ENCODE measurements at regions not wholly inside any gene's neighbourhood (a gene's known extent, or its start where the extent isn't known, plus 50 kb on each side); places are given as distances from the start of the nearest gene placed in this dataset.

DNA sequence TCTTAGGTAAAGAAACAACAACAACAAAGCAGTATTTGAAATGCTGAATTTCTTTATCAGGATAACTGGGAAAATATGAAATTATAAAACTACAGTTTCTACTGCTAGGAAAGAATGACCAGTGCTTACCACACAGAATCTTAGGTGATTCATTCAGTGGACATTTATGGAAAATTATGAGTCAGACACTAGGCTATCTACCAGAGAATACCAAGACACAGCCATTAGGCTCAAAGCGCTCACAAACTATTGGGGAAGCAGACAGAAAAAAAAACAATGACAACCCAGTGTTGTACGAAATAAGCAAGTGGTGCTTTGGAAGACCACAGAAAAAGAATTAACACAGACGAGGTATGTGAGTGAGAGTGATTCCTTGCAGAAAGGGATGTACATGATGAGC, 1019.5 kb downstream of the PCDH9 start:
- Histone ChIP-seq H3K4me1 (ENCODE audit: control insufficient read depth, insufficient read depth, low read length) (peaks cover 13% of the 10 kb centered on the region), H3K9me3 (replicated peaks; ENCODE audit: low read length) (no peaks in the 10 kb centered on the region), H3K9ac (ENCODE audit: low read depth, low read length) (no peak overlapping the region), H3K36me3 (ENCODE audit: insufficient read depth, low read length) (no peaks in the 10 kb centered on the region), H3K4me2 (ENCODE audit: low read length) (peak overlapping the region; percentile 55), H3K27me3 (ENCODE audit: control insufficient read depth, insufficient read depth, low read length) (no peaks in the 10 kb centered on the region), H3K4me3 (ENCODE audit: low read length) (peak overlapping the region; percentile 19)

DNA sequence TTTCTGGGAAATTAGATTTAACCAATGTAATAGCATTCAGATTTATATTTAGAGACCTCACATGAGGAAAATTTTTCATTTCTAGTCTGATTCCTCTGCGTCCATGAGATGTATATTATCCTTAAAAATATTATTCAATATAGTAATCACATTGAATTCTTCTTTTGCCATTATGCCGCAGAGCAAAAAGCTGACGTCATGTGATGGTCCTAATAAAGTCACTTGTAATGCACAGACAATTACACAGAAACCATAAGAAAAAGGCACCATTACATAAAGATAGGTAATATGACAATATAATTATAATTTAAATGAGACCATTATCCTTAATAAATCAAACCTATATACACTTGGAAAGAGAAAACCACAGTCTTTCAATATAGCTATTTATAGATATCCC, 1021.5 kb downstream of the PCDH9 start:
- peaks cover 13% of the 10 kb centered on the region for H3K4me1 ChIP-seq (ENCODE audit: control insufficient read depth, insufficient read depth, low read length)
- no peak overlapping the region for H3K4me3 ChIP-seq (ENCODE audit: low read length)
- no peak overlapping the region for H3K9ac ChIP-seq (ENCODE audit: low read depth, low read length)
- H3K9me3 ChIP-seq (replicated peaks; ENCODE audit: low read length) = no peaks in the 10 kb centered on the region
- H3K27me3 ChIP-seq (ENCODE audit: control insufficient read depth, insufficient read depth, low read length) = no peaks in the 10 kb centered on the region
- no peak overlapping the region for H3K4me2 ChIP-seq (ENCODE audit: low read length)
- H3K36me3 ChIP-seq (ENCODE audit: insufficient read depth, low read length) = no peaks in the 10 kb centered on the region

DNA sequence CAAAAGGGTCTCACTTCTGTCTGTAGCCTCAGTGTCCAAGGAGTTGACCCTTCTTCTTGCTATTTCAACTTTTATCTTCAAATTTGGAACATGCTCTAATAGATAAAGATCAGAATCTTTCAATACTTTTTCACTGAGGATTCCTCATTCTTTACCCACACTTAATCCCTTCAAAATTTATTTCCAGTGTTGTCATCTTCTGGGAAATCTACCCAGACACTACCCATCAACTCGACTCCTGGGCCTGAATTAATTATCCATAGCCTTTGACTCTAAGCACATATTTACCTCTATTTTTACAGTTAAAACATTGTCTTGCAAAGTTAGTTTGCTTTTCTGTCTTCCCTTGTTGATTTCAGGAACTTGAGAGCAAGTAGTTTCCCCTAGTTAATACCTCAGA, 1022.5 kb downstream of the PCDH9 start:
- Histone ChIP-seq H3K4me2 (ENCODE audit: low read length) (no peak overlapping the region), H3K36me3 (ENCODE audit: insufficient read depth, low read length) (no peaks in the 10 kb centered on the region), H3K9me3 (replicated peaks; ENCODE audit: low read length) (no peaks in the 10 kb centered on the region), H3K9ac (ENCODE audit: low read depth, low read length) (no peak overlapping the region), H3K27me3 (ENCODE audit: control insufficient read depth, insufficient read depth, low read length) (no peaks in the 10 kb centered on the region), H3K4me3 (ENCODE audit: low read length) (no peak overlapping the region), H3K4me1 (ENCODE audit: control insufficient read depth, insufficient read depth, low read length) (peaks cover 13% of the 10 kb centered on the region)

DNA sequence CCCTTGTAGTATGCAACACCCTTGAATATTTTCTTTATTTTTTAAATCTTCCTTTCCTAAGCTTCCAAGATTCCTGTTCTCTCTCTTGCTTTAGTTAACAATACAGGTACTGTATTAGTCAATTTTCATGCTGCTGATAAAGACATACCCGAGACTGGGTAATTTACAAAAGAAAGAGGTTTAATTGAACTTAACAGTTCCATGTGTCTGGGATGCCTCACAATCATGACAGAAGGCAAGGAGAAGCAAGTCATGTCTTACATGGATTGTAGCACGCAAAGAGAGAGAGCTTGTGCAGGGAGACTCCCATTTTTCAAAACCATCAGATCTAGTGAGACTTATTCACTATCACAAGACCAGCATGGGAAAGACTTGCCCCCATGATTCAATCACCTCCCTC, 1024.3 kb downstream of the PCDH9 start:
- Histone ChIP-seq H3K4me1 (ENCODE audit: control insufficient read depth, insufficient read depth, low read length) (peaks cover 5% of the 10 kb centered on the region), H3K36me3 (ENCODE audit: insufficient read depth, low read length) (no peaks in the 10 kb centered on the region), H3K9ac (ENCODE audit: low read depth, low read length) (no peak overlapping the region), H3K4me2 (ENCODE audit: low read length) (no peak overlapping the region), H3K27me3 (ENCODE audit: control insufficient read depth, insufficient read depth, low read length) (no peaks in the 10 kb centered on the region), H3K4me3 (ENCODE audit: low read length) (no peak overlapping the region), H3K9me3 (replicated peaks; ENCODE audit: low read length) (no peaks in the 10 kb centered on the region)

DNA sequence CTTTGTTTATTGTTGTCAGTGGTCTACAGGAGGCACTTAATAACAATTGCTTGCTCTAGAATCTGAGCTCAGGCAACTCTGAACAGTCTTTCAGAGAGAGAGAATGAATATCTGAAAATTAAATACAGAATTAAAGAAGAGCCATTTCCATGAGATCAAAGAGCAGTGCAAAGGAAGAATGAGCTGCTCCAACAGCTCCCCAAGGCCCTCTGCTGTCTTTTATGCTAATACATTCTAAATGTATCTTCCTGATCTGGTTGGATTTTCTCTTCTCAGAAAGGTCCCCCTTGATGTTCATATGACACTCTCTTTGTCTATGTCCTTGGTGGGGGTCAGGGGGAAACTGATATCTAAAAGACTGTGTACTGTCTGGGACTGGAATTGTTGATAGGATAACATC, 1029.6 kb downstream of the PCDH9 start:
- Histone ChIP-seq H3K4me3 (ENCODE audit: low read length) (no peak overlapping the region), H3K4me1 (ENCODE audit: control insufficient read depth, insufficient read depth, low read length) (no peaks in the 10 kb centered on the region), H3K36me3 (ENCODE audit: insufficient read depth, low read length) (no peaks in the 10 kb centered on the region), H3K27me3 (ENCODE audit: control insufficient read depth, insufficient read depth, low read length) (no peaks in the 10 kb centered on the region), H3K4me2 (ENCODE audit: low read length) (no peak overlapping the region), H3K9ac (ENCODE audit: low read depth, low read length) (no peak overlapping the region), H3K9me3 (replicated peaks; ENCODE audit: low read length) (no peaks in the 10 kb centered on the region)

DNA sequence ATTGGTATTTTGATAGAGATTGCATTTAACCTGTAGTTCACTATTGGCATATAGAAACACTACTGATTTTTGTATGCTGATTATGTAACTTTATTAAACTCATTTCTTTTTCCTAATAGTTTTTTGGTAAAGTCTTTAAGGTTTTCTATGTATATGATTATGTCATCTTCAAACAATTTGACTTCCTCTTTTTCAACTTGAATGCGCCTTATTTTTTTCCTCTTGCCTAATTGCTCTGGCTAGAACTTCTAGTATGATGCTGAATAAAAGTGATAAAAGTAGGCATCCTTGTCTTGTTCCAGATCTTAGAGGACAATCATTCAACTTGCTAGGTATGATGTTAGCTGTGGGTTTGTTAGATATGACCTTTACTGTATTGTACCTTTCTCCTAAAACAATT, 1034.9 kb downstream of the PCDH9 start:
- Histone ChIP-seq H3K4me1 (ENCODE audit: control insufficient read depth, insufficient read depth, low read length) (no peaks in the 10 kb centered on the region), H3K4me2 (ENCODE audit: low read length) (no peak overlapping the region), H3K9ac (ENCODE audit: low read depth, low read length) (no peak overlapping the region), H3K4me3 (ENCODE audit: low read length) (no peak overlapping the region), H3K9me3 (replicated peaks; ENCODE audit: low read length) (no peaks in the 10 kb centered on the region), H3K27me3 (ENCODE audit: control insufficient read depth, insufficient read depth, low read length) (no peaks in the 10 kb centered on the region), H3K36me3 (ENCODE audit: insufficient read depth, low read length) (no peaks in the 10 kb centered on the region)

DNA sequence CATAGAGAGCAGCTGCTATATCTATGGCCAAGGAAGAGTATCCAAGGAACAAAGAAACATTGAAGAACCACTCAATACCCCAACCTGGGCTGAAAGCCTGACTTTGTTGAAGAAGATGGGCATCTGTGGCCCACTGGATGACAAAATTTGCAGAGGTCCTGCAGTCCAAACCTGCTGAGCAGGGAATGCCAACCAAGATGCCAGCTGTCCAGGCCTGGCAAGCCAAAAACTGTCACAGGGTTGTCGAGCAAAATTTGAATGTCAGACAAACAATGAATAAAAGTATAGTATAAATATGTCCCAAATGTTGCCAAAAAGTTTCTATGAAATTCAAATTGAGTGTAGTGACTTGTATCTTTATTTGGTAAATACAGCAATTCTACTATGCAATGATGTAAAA, 1040.2 kb downstream of the PCDH9 start:
- Histone ChIP-seq H3K4me1 (ENCODE audit: control insufficient read depth, insufficient read depth, low read length) (no peaks in the 10 kb centered on the region), H3K9me3 (replicated peaks; ENCODE audit: low read length) (no peaks in the 10 kb centered on the region), H3K27me3 (ENCODE audit: control insufficient read depth, insufficient read depth, low read length) (no peaks in the 10 kb centered on the region), H3K36me3 (ENCODE audit: insufficient read depth, low read length) (no peaks in the 10 kb centered on the region), H3K4me2 (ENCODE audit: low read length) (no peak overlapping the region), H3K4me3 (ENCODE audit: low read length) (no peak overlapping the region), H3K9ac (ENCODE audit: low read depth, low read length) (no peak overlapping the region)

DNA sequence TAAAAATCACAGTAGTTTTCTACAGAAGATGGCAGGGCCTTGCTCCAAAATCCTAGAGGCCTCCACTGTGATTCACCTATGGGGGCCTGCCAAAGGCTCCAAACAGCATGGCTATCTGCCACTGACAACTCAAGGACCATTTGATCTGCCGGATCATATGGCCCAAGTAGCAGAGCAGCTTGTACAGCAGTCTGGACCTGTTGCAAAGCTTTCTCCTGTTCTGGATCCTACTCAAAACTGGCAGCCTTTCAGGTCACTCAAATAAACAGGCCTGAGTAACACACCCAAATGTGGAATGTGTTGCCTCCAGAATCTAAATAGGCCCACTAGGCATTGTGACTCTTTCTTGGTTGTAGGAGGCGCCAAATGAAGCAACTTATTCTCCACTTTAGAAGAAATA, 1049.3 kb downstream of the PCDH9 start:
- H3K4me1 ChIP-seq (ENCODE audit: control insufficient read depth, insufficient read depth, low read length) = no peaks in the 10 kb centered on the region
- no peaks in the 10 kb centered on the region for H3K36me3 ChIP-seq (ENCODE audit: insufficient read depth, low read length)
- H3K27me3 ChIP-seq (ENCODE audit: control insufficient read depth, insufficient read depth, low read length) = no peaks in the 10 kb centered on the region
- no peak overlapping the region for H3K4me2 ChIP-seq (ENCODE audit: low read length)
- no peak overlapping the region for H3K4me3 ChIP-seq (ENCODE audit: low read length)
- no peaks in the 10 kb centered on the region for H3K9me3 ChIP-seq (replicated peaks; ENCODE audit: low read length)
- H3K9ac ChIP-seq (ENCODE audit: low read depth, low read length) = no peak overlapping the region

DNA sequence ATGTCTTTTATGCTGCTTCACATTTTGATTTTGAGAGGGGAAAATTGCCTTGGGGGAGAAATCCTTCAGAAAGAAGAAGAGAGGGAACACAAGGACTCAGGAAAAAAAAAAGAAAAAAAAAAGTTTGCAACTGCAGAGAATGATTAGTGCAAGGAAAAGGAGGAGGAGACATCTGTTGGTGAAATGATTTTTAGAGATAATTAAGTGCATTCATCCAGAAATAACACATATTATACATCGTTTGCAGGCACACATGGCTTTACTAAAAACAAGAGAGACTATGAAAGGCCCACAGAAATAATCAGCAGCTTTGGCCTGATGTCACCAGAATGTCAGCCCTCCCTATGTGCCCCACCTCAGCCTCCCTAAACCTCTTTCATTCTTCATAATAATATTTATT, 1058.2 kb downstream of the PCDH9 start:
- H3K27me3 ChIP-seq (ENCODE audit: control insufficient read depth, insufficient read depth, low read length) = no peaks in the 10 kb centered on the region
- H3K4me1 ChIP-seq (ENCODE audit: control insufficient read depth, insufficient read depth, low read length) = no peaks in the 10 kb centered on the region
- no peaks in the 10 kb centered on the region for H3K9me3 ChIP-seq (replicated peaks; ENCODE audit: low read length)
- no peak overlapping the region for H3K4me3 ChIP-seq (ENCODE audit: low read length)
- H3K9ac ChIP-seq (ENCODE audit: low read depth, low read length) = no peak overlapping the region
- no peaks in the 10 kb centered on the region for H3K36me3 ChIP-seq (ENCODE audit: insufficient read depth, low read length)
- no peak overlapping the region for H3K4me2 ChIP-seq (ENCODE audit: low read length)

DNA sequence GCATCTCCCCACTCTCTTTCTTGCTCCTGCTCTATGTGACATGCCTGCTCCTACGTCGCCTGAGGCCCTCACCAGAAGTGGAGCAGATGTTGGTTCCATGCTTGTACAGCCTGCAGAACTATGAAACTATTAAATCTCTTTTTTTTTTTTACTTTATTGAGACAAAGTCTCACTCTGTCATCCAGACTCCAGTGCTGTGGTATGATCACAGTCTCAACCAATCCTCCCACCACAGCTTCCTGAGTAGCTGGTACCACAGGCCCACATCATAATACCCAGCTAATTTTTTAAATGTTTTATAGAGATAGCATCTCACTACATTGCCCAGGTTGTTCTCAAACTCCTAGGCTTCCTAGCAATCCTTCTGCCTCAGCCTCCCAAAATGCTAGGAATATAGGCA, 1067.7 kb downstream of the PCDH9 start:
- Histone ChIP-seq H3K4me3 (ENCODE audit: low read length) (no peak overlapping the region), H3K4me2 (ENCODE audit: low read length) (no peak overlapping the region), H3K27me3 (ENCODE audit: control insufficient read depth, insufficient read depth, low read length) (no peaks in the 10 kb centered on the region), H3K4me1 (ENCODE audit: control insufficient read depth, insufficient read depth, low read length) (no peaks in the 10 kb centered on the region), H3K9ac (ENCODE audit: low read depth, low read length) (no peak overlapping the region), H3K9me3 (replicated peaks; ENCODE audit: low read length) (no peaks in the 10 kb centered on the region), H3K36me3 (ENCODE audit: insufficient read depth, low read length) (no peaks in the 10 kb centered on the region)

DNA sequence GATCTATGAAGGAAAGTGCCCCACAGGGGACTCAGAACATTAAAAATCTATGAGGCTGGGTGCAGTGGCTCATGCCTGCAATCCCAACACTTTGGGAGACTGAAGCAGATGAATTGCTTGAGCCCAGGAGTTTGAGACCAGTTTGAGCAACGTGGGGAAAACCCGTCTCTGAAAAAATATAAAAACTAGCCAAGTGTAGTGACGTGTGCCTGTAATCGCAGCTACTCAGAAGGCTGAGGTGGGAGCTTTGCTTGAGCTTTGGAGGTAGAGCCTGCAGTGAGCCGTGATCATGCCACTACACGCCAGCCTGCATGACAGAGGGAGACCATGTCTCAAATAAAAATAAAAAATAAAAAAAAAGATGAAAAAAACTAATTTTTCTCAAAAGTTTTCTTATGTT, 1070.6 kb downstream of the PCDH9 start:
- Histone ChIP-seq H3K9ac (ENCODE audit: low read depth, low read length) (no peak overlapping the region), H3K4me1 (ENCODE audit: control insufficient read depth, insufficient read depth, low read length) (peaks cover 11% of the 10 kb centered on the region), H3K4me3 (ENCODE audit: low read length) (no peak overlapping the region), H3K4me2 (ENCODE audit: low read length) (no peak overlapping the region), H3K36me3 (ENCODE audit: insufficient read depth, low read length) (no peaks in the 10 kb centered on the region), H3K27me3 (ENCODE audit: control insufficient read depth, insufficient read depth, low read length) (no peaks in the 10 kb centered on the region), H3K9me3 (replicated peaks; ENCODE audit: low read length) (no peaks in the 10 kb centered on the region)

DNA sequence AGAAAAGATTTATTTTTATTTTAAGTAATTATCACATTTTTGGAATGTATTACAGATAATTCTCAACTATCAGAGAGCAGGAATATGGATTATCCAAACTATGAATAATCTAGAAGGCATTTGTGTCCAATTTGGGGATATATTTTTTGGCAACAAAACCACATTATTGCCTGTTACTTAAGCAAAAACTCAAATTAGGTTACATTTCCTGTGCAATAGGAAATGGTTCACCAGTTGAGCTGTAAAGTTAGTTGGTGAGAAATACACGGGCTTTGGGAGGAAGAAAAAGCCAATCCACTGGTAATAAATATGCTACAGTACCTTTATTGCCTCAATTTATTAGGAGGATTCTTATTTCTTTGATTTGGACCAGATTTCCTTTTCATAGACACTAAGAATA, 1075.2 kb downstream of the PCDH9 start:
- no peaks in the 10 kb centered on the region for H3K9me3 ChIP-seq (replicated peaks; ENCODE audit: low read length)
- H3K27me3 ChIP-seq (ENCODE audit: control insufficient read depth, insufficient read depth, low read length) = no peaks in the 10 kb centered on the region
- peak overlapping the region; percentile 42 for H3K4me2 ChIP-seq (ENCODE audit: low read length)
- peaks cover 11% of the 10 kb centered on the region for H3K4me1 ChIP-seq (ENCODE audit: control insufficient read depth, insufficient read depth, low read length)
- no peaks in the 10 kb centered on the region for H3K36me3 ChIP-seq (ENCODE audit: insufficient read depth, low read length)
- no peak overlapping the region for H3K9ac ChIP-seq (ENCODE audit: low read depth, low read length)
- no peak overlapping the region for H3K4me3 ChIP-seq (ENCODE audit: low read length)

Data from skeletal muscle satellite cell (primary cell).